Left ventricle myocardium inferior (tissue), 1 donor: ENCODE measurements at regions not wholly inside any gene's neighbourhood (a gene's known extent, or its start where the extent isn't known, plus 50 kb on each side); places are given as distances from the start of the nearest gene placed in this dataset.

Experiments
- DNase-seq: peaks from one replicate; pipeline ENCODE4 v3.0.0-alpha.2; 2020
- H3K27ac ChIP-seq: fragments of 200-600 bp; replicated peaks from 2 replicates; pipeline ENCODE4 v1.8.0; 2021
- H3K27me3 ChIP-seq: fragments of 200-600 bp; 2 replicates; pipeline ENCODE4 v1.8.0; 2021; ENCODE audit warnings: low read depth
- H3K36me3 ChIP-seq: fragments of 200-600 bp; 2 replicates; pipeline ENCODE4 v1.8.0; 2021
- H3K4me1 ChIP-seq: fragments of 200-600 bp; 2 replicates; pipeline ENCODE4 v1.8.0; 2021
- H3K4me3 ChIP-seq: fragments of 200-600 bp; 2 replicates; pipeline ENCODE4 v1.8.0; 2021; ENCODE audit warnings: mild to moderate bottlenecking, moderate library complexity
- H3K9me3 ChIP-seq: fragments of 200-600 bp; replicated peaks from 2 replicates; pipeline ENCODE4 v1.8.0; 2021
- CTCF ChIP-seq: fragments of 200-600 bp; IDR thresholded peaks from 2 replicates; pipeline ENCODE4 v1.8.0; 2021; ENCODE audit warnings: antibody characterized with exemption, mild to moderate bottlenecking, borderline replicate concordance
- intact Hi-C: fragments of 100-400 bp; cut with micrococcal nuclease; formaldehyde crosslinking; loops from one replicate; pipeline ENCODE4 v1.11.0; 2022
- donor health status: DM: no; HTN: yes; CAD: no; lungs with severe emphysema.

- peaks cover 89% of the 10 kb centered on the region for H3K27me3 ChIP-seq
- no peaks in the 10 kb centered on the region for H3K9me3 ChIP-seq
- no peak for DNase-seq
- no peaks in the 10 kb centered on the region for H3K36me3 ChIP-seq
- intact Hi-C loops, result no loop called here
- H3K27ac ChIP-seq, result no peak overlapping the region
- H3K4me1 ChIP-seq, result no peaks in the 10 kb centered on the region
- TF ChIP-seq CTCF, result no peak
- no peak overlapping the region for H3K4me3 ChIP-seq
Measured at GRCh38 chr22:48336339-48337060, 1491.2 kb downstream of the BRD1 start.

DNA sequence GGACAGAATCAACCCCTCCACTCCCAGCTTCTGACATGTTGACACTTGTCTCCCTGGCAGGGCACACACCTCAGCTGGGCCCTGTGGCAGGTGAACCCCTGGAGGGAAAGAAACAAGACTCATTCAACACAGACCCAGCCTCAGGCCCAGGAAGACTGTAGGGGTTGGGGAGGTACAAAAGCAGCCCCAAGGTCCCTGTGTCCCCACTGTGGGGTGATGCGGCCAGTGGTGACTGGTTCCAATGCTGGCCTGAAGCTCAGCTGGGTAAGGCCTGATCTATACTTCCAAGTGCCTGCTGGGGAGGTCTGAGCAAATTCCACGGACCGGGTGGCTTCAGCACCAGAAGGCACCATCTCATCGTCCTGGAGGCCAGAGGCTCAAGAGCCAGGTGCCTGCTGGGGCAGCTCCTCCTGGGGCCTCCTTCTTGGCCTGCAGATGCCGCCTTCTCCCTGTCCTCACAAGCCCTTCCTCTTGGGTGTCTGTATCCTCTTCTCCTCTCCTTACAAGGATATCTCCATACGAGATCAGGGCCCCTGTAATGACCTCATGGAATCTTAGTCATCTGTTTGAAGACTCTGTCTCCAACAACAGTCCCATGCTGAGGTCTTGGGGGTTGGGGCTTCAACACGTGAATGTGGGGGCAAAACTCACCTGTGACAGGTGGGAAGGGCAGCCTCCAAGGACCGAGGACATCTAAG, 1492.1 kb downstream of the BRD1 start:
- intact Hi-C loops, result no loop called here
- Histone ChIP-seq H3K4me3 (no peak overlapping the region), H3K27ac (no peak overlapping the region), H3K9me3 (no peaks in the 10 kb centered on the region), H3K36me3 (no peaks in the 10 kb centered on the region), H3K4me1 (no peaks in the 10 kb centered on the region), H3K27me3 (peaks cover 87% of the 10 kb centered on the region)
- TF ChIP-seq CTCF, result no peak
- DNase-seq, result no peak

DNA sequence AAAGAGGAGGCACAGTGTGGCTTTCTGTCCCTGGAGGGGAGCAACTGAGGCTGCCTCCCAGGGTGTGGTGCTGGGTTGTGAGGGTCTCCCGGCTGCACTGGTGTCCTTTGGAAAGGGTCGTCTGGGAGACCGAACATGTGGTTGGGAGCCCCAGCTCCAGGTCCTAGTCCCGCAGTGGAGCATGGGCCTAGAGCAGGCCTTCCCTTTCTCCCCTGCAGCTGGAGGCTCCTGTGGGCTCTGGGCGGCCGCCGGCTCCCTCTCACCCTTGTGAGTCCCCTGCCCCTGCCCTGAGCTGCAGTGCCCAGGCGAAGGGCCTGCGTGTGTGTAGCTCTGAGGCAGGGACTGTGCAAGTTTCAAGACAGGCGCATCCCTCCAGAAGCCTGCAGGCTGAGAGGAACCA, 1492.7 kb downstream of the BRD1 start:
- H3K4me3 ChIP-seq, result no peak overlapping the region
- H3K4me1 ChIP-seq, result no peaks in the 10 kb centered on the region
- peaks cover 81% of the 10 kb centered on the region for H3K27me3 ChIP-seq
- no peaks in the 10 kb centered on the region for H3K36me3 ChIP-seq
- no peak for TF ChIP-seq CTCF
- H3K27ac ChIP-seq, result no peak overlapping the region
- H3K9me3 ChIP-seq, result peaks cover 1% of the 10 kb centered on the region
- no peak for DNase-seq
- intact Hi-C loops, result no loop called here

GRCh38 chr22:48333816-48334735, 1493.6 kb downstream of the BRD1 start:
- no peak overlapping the region for H3K27ac ChIP-seq
- no peak for TF ChIP-seq CTCF
- DNase-seq, result no peak
- peaks cover 72% of the 10 kb centered on the region for H3K27me3 ChIP-seq
- H3K4me1 ChIP-seq, result no peaks in the 10 kb centered on the region
- no peaks in the 10 kb centered on the region for H3K36me3 ChIP-seq
- H3K9me3 ChIP-seq, result peaks cover 10% of the 10 kb centered on the region
- H3K4me3 ChIP-seq, result no peak overlapping the region
- intact Hi-C loops, result no loop called here

GRCh38 chr22:48333323-48333763, 1494.3 kb downstream of the BRD1 start:
- Histone ChIP-seq H3K36me3 (no peaks in the 10 kb centered on the region), H3K4me3 (no peak overlapping the region), H3K9me3 (peaks cover 18% of the 10 kb centered on the region), H3K27me3 (peaks cover 65% of the 10 kb centered on the region), H3K4me1 (no peaks in the 10 kb centered on the region), H3K27ac (no peak overlapping the region)
- no peak for DNase-seq
- intact Hi-C loops, result no loop called here
- no peak for TF ChIP-seq CTCF
